GM13976 (cell line): ENCODE measurements at regions not wholly inside any gene's neighbourhood (a gene's known extent, or its start where the extent isn't known, plus 50 kb on each side); places are given as distances from the start of the nearest gene placed in this dataset.
"Not testable (repeated sequence)": the region's sequence is repeated elsewhere in the genome, so short reads cannot be mapped to it uniquely, and the experiment has no call there.

ENCODE experiments used
- DNase-seq: peaks from one replicate; pipeline ENCODE4 v3.0.0; 2012; ENCODE audit warnings: low spot score
- CTCF ChIP-seq: IDR thresholded peaks from 2 replicates; pipeline ENCODE4 v1.5.1; 2012; ENCODE audit warnings: borderline replicate concordance, mild to moderate bottlenecking; ENCODE audit not compliant: insufficient read depth; ENCODE audit errors: extremely low read depth, missing control alignments, control extremely low read depth
- in situ Hi-C: fragments of 300-500 bp; cut with MboI; formaldehyde crosslinking; loops from one replicate; pipeline ENCODE4 v1.12.0; 2022; ENCODE audit warnings: low sequenced_read_pairs, mixed read lengths, inconsistent platforms; ENCODE audit not compliant: unreplicated experiment

GRCh38 chr1:96597218-96597617 is 124.4 kb upstream of the PTBP2 start:
- DNase-seq, result no peak
- in situ Hi-C loops, result no loop called here
- TF ChIP-seq CTCF, result no peak

- no peak for TF ChIP-seq CTCF
- no peak for DNase-seq
- in situ Hi-C loops, result no loop called here
Observed at GRCh38 chr1:96598416-96599168, 123.0 kb upstream of the PTBP2 start.

- not testable (repeated sequence) for DNase-seq
Observed at GRCh38 chr1:96604620-96605019, 117.0 kb upstream of the PTBP2 start.

DNA sequence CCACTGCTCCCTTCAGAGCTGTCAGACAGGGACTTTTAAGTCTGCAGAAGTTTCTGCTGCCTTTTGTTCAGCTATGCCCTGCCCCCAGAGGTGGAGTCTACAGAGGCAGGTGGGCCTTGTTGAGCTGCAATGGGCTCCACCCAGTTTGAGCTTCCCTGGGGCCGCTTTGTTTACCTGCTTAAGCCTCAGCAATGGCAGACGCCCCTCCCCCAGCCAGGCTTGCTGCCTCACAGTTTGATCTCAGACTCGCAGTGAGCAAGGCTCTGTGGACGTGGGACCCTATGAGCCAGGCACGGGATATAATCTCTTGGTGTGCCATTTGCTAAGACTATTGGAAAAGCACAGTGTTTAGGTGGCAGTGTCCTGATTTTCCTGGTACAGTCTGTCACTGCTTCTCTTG is 104.2 kb upstream of the PTBP2 start:
- DNase-seq, in situ Hi-C loops: not testable (repeated sequence)

More at GRCh38 chr1:96604620-96605019, 117.0 kb upstream of the PTBP2 start:
- in situ Hi-C loops, result not testable (repeated sequence)

DNA sequence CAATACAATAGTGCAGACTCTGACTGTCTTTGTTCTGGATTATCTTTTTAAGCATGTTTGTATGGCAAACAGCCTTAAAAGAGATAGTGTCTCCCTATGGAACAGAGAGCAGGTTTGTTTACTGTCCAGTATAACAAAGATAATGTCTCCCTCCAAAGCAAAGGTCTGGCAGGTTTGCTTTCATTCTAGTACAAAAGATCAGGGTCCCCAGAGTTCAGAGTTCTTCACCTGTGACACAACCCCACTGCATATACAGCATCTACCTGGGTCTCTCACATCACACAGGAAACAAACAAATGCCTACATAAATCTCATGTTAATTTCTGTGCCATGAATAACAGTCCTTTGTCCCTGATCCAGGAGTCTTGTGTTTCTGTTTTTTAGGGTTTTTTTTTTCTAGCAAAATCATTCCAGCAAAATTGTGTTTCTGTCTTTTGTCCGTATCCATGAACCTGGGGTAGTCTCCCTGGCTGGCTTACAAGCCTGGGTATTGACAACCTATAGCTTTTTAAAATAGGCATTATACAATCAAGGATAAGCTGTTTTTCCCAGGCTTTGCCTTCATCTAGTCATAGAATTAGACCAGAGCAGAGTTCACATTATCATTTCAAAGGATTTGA is 89.4 kb upstream of the PTBP2 start:
- in situ Hi-C loops, result no loop called here
- TF ChIP-seq CTCF, result no peak
- DNase-seq, result no peak

DNA sequence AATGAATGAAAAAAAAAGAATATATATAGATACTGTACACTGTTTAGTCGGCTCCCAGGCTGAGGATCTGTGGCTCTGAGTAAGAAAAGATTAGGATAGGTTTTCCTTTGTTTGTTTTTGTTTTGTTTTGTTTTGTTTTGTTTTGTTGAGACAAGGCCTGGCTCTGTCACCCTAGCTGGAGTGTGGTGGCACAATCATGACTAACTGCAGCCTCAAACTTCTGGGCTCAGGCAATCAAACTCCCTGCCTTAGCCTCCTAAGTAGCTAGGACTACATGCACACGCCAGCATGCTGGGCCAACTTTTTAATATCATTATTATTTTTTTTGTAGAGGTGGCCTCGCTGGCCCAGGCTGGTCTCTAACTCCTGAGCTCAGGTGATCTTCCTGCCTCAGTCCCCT is 87.9 kb upstream of the PTBP2 start:
- TF ChIP-seq CTCF, result no peak
- no peak for DNase-seq
- in situ Hi-C loops, result no loop called here

GRCh38 chr1:96634883-96635282 is 86.7 kb upstream of the PTBP2 start:
- no peak for TF ChIP-seq CTCF
- in situ Hi-C loops, result no loop called here
- DNase-seq, result no peak
